SW 1271 (cell line): ENCODE measurements at regions not wholly inside any gene's neighbourhood (a gene's known extent, or its start where the extent isn't known, plus 50 kb on each side); places are given as distances from the start of the nearest gene placed in this dataset.
"Not testable (repeated sequence)": the region's sequence is repeated elsewhere in the genome, so short reads cannot be mapped to it uniquely, and the experiment has no call there.

Experiments used
- DNase-seq, 2 experiments: peaks; one replicate each; lab custom pipeline; 2025; lab: John Stamatoyannopoulos, UW

GRCh38 chr7:81433206-81433605 is 336.6 kb downstream of the HGF start:
- DNase-seq: no peak

- no peak for DNase-seq
Observed at GRCh38 chr7:81430761-81431160, 339.1 kb downstream of the HGF start.

- no peak for DNase-seq
Observed at GRCh38 chr7:81430150-81430549, 339.7 kb downstream of the HGF start.

GRCh38 chr7:81427461-81427860 is 342.4 kb downstream of the HGF start:
- no peak for DNase-seq

- DNase-seq: no peak
Observed at GRCh38 chr7:81420526-81421226, 349.2 kb downstream of the HGF start.

GRCh38 chr7:81419731-81420130 is 350.1 kb downstream of the HGF start:
- DNase-seq: no peak

- no peak for DNase-seq
Observed at GRCh38 chr7:81416659-81417058, 353.2 kb downstream of the HGF start.

- DNase-seq: no peak
Observed at GRCh38 chr7:81415181-81415580, 354.7 kb downstream of the HGF start.

GRCh38 chr7:81414411-81414810 is 355.4 kb downstream of the HGF start:
- DNase-seq: peak in 1 of 2 experiments; percentile 18

GRCh38 chr7:81410471-81411117 is 359.3 kb downstream of the HGF start:
- no peak for DNase-seq

GRCh38 chr7:81408728-81409127 is 361.1 kb downstream of the HGF start:
- no peak for DNase-seq

- no peak for DNase-seq
Observed at GRCh38 chr7:81407094-81407493, 362.8 kb downstream of the HGF start.

- DNase-seq: no peak
Observed at GRCh38 chr7:81404669-81405068, 365.2 kb downstream of the HGF start.

- DNase-seq: no peak
Observed at GRCh38 chr7:81402227-81402626, 367.6 kb downstream of the HGF start.

GRCh38 chr7:81399471-81399870 is 370.4 kb downstream of the HGF start:
- no peak for DNase-seq

- no peak for DNase-seq
Observed at GRCh38 chr7:81394029-81394428, 375.8 kb downstream of the HGF start.

GRCh38 chr7:81393018-81393417 is 376.8 kb downstream of the HGF start:
- no peak for DNase-seq

- DNase-seq: no peak
Observed at GRCh38 chr7:81385370-81385769, 384.5 kb downstream of the HGF start.

GRCh38 chr7:81383846-81384245 is 386.0 kb downstream of the HGF start:
- DNase-seq: no peak

GRCh38 chr7:81374641-81375040 is 395.2 kb downstream of the HGF start:
- not testable (repeated sequence) for DNase-seq

- no peak for DNase-seq
Observed at GRCh38 chr7:81370822-81371221, 399.0 kb downstream of the HGF start.

GRCh38 chr7:81367326-81367931 is 402.4 kb downstream of the HGF start:
- DNase-seq: no peak

GRCh38 chr7:81366546-81366945 is 403.3 kb downstream of the HGF start:
- DNase-seq: no peak
